ENCODE measurements at regions not wholly inside any gene's neighbourhood (a gene's known extent, or its start where the extent isn't known, plus 50 kb on each side); places are given as distances from the start of the nearest gene placed in this dataset.

DNA sequence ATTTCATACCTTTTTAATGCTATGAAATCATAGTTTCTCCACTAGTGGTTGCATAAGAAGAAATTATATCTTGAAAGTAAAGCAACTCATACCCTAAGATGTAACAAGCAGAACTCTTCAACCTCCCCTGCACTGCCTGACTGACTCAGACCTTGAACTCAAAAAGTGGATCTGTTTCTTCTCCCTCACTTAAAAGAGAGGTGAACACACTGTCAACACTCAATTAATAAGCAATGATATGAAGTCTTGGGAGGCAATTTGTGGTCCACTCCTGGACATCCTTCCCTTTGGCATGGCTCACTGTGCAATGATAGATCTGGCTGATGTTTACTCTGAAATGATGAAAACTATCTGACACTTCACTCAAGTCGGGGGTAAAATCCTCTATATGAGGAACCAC is 282.0 kb upstream of the DKK2 start:
- no peak for ATAC-seq
- no peaks in the 10 kb centered on the region for H3K36me3 Mint-ChIP-seq
- DNase-seq, result no peak
- H3K4me1 Mint-ChIP-seq, result no peaks in the 10 kb centered on the region
- peaks cover 0 to 11% (median 7%) of the 10 kb centered on the region in 5 donors for H3K27me3 Mint-ChIP-seq
- peaks cover 0 to 8% (median 2%) of the 10 kb centered on the region in 9 donors for H3K9me3 Mint-ChIP-seq
- POLR2A ChIA-PET, result no interaction called here
- H3K27ac Mint-ChIP-seq, result no peak overlapping the region
- H3K4me3 Mint-ChIP-seq, result no peak overlapping the region

DNA sequence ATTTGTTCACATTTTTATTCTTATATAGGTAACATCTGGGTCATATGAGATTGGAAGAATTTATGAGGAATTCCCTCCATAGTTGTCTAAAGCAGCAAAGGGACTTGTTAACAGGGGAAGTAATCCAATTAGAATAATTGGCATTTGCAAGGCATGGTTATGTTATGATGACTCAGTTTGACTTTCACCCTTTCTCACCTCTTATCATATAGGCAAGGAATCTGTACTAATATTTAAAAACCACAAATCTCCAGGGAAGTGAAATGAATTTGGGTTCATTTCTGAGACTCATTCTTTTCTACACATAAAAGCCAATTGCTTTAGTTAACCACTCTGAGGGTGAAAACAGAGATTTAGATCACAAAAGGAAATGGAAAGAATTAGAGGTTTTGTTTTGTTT is 281.5 kb upstream of the DKK2 start:
- DNase-seq (no peak), ATAC-seq (no peak)
- Mint-ChIP-seq H3K4me3 (no peak overlapping the region), H3K4me1 (no peaks in the 10 kb centered on the region), H3K36me3 (no peaks in the 10 kb centered on the region), H3K27ac (no peak overlapping the region), H3K27me3 (peaks cover 0 to 11% (median 7%) of the 10 kb centered on the region in 5 donors), H3K9me3 (peaks cover 0 to 6% (median 2%) of the 10 kb centered on the region in 9 donors)
- POLR2A ChIA-PET, result no interaction called here

DNA sequence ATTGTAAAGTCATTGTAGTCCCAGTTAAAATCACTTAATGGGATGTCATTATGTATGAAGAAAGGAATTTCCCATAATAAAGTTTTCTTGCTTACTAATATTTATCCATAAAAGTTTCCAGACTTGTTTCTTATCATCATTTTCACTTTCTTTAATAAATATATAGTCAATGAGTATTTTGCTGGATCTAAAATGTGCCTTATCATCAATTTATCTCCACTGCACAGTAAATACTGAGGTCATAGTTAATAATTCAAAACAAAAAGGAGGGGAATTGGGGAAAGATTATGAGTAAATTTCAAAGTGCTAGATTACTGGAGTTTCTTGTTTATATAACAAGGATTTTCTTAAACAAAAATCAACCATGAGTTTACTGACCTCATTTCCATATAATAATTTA is 279.5 kb upstream of the DKK2 start:
- POLR2A ChIA-PET, result no interaction called here
- Mint-ChIP-seq H3K36me3 (no peaks in the 10 kb centered on the region), H3K27me3 (peaks cover 0 to 9% (median 2%) of the 10 kb centered on the region in 5 donors), H3K4me3 (no peak overlapping the region), H3K4me1 (no peaks in the 10 kb centered on the region), H3K9me3 (peaks cover 0 to 3% (median 0%) of the 10 kb centered on the region in 9 donors), H3K27ac (no peak overlapping the region)
- no peak for DNase-seq
- ATAC-seq, result no peak

DNA sequence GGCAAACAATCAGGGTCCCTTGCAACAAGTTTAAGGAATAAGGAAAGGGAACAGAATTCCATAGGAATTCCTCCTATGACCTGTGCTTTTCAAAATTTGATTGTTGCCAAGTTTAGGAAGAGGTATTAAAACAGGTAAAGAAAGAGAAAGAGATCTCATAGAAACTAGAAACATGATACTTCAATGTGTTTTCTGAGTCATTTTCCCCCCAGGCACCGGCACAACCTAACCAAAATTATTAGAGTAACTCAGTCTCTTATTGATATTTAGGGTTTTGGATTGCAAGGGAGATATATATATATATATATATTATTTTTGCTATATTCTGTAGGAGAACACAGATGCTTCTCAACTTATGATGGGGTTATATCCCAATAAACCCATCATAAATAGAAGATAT is 278.0 kb upstream of the DKK2 start:
- H3K27ac Mint-ChIP-seq, result no peak overlapping the region
- H3K4me3 Mint-ChIP-seq, result no peak overlapping the region
- peaks cover 0 to 3% (median 0%) of the 10 kb centered on the region in 9 donors for H3K9me3 Mint-ChIP-seq
- DNase-seq, result no peak
- no peaks in the 10 kb centered on the region for H3K36me3 Mint-ChIP-seq
- no peak for ATAC-seq
- POLR2A ChIA-PET, result no interaction called here
- H3K27me3 Mint-ChIP-seq, result peaks cover 0 to 10% (median 0%) of the 10 kb centered on the region in 5 donors
- H3K4me1 Mint-ChIP-seq, result no peaks in the 10 kb centered on the region

DNA sequence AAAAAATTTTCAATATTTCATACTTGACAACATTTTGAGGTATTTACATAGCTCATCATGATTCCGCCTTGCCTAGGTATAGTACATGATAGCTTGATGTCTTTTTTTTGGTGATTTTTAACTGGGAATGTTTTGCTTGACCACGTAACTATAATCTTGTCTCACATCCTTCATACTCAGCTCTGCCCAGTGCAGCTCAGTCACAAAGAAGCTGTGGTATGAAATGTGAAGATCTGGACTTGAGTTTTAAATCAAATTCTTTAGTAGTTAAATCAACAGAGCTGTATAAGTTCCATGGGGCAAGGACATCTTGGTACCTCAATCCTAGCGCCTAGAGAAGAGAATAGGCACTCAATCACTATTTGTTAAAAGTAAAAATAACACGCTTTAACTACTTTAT is 276.3 kb upstream of the DKK2 start:
- ATAC-seq (no peak), DNase-seq (no peak)
- Mint-ChIP-seq H3K36me3 (no peaks in the 10 kb centered on the region), H3K4me3 (no peak overlapping the region), H3K9me3 (peaks cover 0 to 3% (median 0%) of the 10 kb centered on the region in 9 donors), H3K27ac (no peak overlapping the region), H3K4me1 (no peaks in the 10 kb centered on the region), H3K27me3 (peaks cover 0 to 9% (median 0%) of the 10 kb centered on the region in 5 donors)
- POLR2A ChIA-PET, result no interaction called here

DNA sequence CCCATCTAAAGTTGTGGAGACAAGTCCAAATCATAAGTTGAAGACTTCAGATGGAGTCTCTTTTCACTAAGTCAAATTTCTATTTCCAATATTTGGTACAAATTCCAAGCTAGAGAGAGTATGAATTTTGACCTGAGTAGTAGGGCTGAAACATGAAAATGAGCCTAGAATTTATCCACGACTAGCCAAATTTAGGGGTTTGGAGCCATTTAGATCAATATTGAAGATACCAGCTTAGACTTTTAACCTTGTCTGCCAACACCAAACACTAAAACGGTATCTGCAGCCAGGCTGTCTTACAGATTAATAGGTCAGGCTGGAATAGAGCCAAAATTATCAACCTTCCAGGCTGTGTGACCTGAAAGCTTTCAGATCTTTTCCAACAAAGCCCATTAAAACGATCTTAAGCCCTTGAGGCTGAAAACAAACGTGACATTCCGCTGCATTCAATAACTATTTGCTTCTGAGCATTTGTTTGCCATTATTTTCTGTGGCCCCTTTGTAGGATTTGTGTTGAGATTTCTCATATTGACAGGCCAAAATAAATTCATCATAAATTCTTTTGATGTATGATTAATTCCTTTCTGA is 268.7 kb upstream of the DKK2 start:
- H3K9me3 Mint-ChIP-seq, result peaks cover 0 to 6% (median 0%) of the 10 kb centered on the region in 9 donors
- H3K36me3 Mint-ChIP-seq, result peaks cover 0 to 4% (median 0%) of the 10 kb centered on the region in 3 donors
- no peaks in the 10 kb centered on the region for H3K4me1 Mint-ChIP-seq

DNA sequence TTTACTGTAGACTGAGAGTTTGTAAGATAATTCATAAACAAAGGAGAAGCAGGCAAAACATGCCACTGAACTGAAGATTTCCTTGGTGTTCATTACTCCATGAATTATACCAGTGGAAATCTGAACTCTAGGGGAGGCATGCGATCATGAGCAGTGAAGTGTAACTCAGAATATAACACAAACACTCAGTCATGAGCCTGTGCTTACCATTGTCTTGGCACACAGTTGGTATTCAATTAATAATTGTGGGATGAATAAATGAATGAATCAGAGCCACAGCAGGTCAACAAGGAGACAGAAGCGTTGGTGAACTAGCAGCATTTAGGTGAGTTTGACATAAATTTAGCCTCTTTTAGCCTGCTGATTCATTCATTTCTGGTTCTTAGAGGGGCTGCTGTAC is 263.5 kb upstream of the DKK2 start:
- DNase-seq (no peak), ATAC-seq (no peak)
- no peak overlapping the region for H3K27ac Mint-ChIP-seq
- peaks cover 0 to 13% (median 2%) of the 10 kb centered on the region in 9 donors for H3K9me3 Mint-ChIP-seq
- peaks cover 0 to 25% (median 6%) of the 10 kb centered on the region in 5 donors for H3K27me3 Mint-ChIP-seq
- H3K4me1 Mint-ChIP-seq, result no peaks in the 10 kb centered on the region
- no peak overlapping the region for H3K4me3 Mint-ChIP-seq
- POLR2A ChIA-PET, result no interaction called here
- peaks cover 0 to 12% (median 0%) of the 10 kb centered on the region in 3 donors for H3K36me3 Mint-ChIP-seq

More for the DNA sequence above, 268.7 kb upstream of the DKK2 start:
- Mint-ChIP-seq H3K27me3 (peaks cover 0 to 11% (median 0%) of the 10 kb centered on the region in 5 donors), H3K27ac (no peak overlapping the region), H3K4me3 (no peak overlapping the region)
- POLR2A ChIA-PET, result no interaction called here
- DNase-seq (no peak), ATAC-seq (no peak)

DNA sequence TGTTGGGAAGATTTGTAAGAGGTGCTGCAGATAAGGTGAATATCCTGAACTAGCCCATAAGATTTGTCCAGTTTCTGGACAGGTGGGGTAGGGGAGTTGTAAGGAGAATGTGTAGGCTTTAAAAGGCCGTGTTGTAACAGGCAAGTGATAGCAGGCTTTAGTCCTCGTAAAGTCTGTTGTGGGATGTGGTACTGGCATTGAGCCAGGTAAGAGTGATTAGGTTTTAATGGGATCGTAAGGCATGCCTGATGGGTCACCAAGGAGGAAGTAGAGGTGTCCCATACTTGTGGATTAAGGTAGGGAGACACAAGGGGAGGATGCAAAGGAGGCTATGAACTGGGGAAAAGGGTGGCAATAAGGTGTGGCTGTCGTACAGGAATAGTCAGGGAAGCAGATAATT is 256.9 kb upstream of the DKK2 start:
- ATAC-seq (no peak), DNase-seq (no peak)
- Mint-ChIP-seq H3K4me3 (no peak overlapping the region), H3K4me1 (peaks cover 0 to 6% (median 0%) of the 10 kb centered on the region in 4 donors), H3K36me3 (peaks cover 0 to 10% (median 0%) of the 10 kb centered on the region in 3 donors), H3K27ac (no peak overlapping the region), H3K27me3 (peaks cover 0 to 46% (median 8%) of the 10 kb centered on the region in 5 donors), H3K9me3 (peaks cover 0 to 44% (median 7%) of the 10 kb centered on the region in 9 donors)
- POLR2A ChIA-PET, result no interaction called here

DNA sequence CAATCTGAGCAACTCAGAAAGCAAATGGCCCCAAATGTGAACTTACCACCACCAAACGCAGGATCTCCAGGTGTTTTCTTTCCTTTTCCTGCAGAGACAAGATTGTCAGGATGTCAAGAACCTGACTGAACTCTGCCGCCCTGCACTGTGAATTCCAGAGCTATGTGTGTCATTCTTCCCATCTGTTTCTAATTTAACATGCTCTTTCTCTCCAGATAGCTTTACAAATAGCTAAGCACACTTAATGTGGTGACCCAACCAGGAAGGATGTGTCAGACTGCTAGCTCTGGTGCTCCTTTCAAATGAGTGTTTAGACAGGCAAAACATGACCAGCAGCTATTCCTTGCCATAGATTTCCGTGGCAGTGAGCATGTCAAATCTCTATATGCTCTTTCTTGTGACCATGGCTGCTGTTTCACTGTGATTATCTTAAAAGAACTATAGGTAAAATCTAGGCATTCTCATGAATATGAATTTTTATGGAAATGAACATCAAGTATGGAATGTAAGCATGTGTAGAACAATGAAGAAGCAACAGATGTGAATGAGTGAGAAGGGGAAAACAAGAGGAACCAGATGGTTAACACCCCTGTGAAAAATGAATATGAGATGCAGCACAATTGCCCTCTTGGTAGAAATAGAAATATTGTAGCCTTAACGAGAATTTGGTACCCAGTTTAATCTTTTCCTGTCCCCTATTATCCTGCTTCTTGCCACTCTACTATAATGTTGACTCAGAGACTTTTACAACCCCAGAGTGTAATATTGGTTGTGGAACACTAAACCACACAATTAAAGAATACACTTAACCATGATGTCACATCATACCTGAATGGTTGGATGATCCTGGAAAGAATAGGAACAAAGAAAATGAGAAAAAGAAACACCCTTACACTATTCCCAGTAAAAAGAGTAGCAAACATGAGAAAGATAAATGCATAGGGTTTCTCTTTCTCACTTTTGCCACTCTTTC is 247.8 kb upstream of the DKK2 start:
- Mint-ChIP-seq H3K9me3 (peaks cover 0 to 4% (median 0%) of the 10 kb centered on the region in 9 donors), H3K27ac (no peak overlapping the region), H3K27me3 (peaks cover 0 to 8% (median 1%) of the 10 kb centered on the region in 5 donors), H3K4me1 (no peaks in the 10 kb centered on the region), H3K4me3 (no peak overlapping the region), H3K36me3 (no peaks in the 10 kb centered on the region)
- ATAC-seq (no peak), DNase-seq (no peak)
- POLR2A ChIA-PET, result no interaction called here

DNA sequence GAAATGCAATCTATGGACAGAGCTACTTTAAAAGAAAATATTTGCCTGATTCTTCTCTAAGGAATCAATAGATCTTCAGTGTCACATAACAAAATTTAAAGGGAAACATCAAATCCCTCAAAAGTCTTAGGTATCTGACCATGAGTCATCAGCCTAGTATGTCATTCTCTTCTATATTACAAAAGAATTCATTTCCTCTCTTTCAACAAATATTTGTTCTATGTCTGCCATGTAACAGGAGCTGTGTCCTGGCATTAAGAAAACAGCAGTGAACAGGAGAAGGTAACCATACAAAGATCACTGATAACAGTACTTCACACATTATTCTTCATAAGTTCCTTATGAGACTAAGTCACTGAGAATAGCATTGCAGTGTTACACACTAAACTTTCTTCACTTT is 243.6 kb upstream of the DKK2 start:
- DNase-seq (no peak), ATAC-seq (no peak)
- H3K4me3 Mint-ChIP-seq, result no peak overlapping the region
- H3K27me3 Mint-ChIP-seq, result peaks cover 0 to 8% (median 6%) of the 10 kb centered on the region in 5 donors
- POLR2A ChIA-PET, result no interaction called here
- H3K27ac Mint-ChIP-seq, result no peak overlapping the region
- H3K36me3 Mint-ChIP-seq, result no peaks in the 10 kb centered on the region
- H3K9me3 Mint-ChIP-seq, result no peaks in the 10 kb centered on the region
- no peaks in the 10 kb centered on the region for H3K4me1 Mint-ChIP-seq

DNA sequence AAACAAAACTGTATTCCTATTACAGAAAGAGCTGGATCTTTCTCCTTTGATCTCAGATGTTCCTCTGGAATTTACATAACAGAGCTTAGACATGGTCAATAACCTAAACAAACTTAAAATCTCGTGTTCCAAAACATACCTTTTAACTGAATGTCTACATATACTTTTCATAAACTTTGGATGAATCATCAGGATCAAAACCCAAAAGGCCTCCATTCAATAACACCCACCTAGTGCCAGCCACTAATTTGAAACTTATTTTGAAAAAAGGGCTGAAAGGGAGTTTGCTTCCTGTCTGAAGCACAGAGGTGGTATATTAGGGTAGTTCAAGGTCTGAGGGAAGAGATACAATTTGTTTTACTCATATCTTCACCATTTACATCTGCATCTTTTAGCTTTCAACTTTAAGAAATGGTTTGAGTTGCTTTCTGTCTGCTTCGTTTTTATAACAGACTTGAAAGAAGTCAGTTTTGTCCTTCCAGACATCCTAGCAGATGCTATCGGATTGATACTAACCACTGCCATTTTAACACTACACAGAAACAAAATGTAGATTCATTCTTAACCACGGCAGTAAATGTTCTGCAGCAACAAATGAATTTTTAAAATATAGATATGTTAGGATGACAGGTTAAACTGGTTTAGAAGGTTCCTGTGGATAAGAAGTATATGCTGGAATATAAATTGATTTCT is 242.8 kb upstream of the DKK2 start:
- H3K27me3 Mint-ChIP-seq, result peaks cover 0 to 8% (median 7%) of the 10 kb centered on the region in 5 donors

DNA sequence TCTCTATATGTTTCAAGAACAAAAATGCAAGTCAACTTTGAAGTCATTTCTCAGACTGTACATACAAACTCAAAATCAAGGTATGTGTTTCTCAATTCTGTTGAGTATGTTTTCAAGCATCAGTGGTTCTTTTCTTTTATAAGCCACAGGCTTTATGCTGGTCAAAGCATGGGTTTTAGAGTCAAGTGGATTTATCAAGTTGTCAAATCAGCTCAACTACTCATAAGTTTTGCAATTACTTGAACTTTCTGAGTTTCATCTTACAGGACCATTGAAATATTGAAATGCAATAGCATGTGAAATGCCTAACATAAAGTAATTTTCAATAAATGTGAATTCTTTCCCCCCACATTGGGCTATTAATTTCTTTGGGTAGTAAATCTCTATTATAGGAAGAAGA is 239.9 kb upstream of the DKK2 start:
- H3K4me3 Mint-ChIP-seq, result no peak overlapping the region
- H3K9me3 Mint-ChIP-seq, result no peaks in the 10 kb centered on the region
- no peak for DNase-seq
- H3K36me3 Mint-ChIP-seq, result no peaks in the 10 kb centered on the region
- H3K4me1 Mint-ChIP-seq, result no peaks in the 10 kb centered on the region
- no peak for ATAC-seq
- H3K27me3 Mint-ChIP-seq, result peaks cover 0 to 15% (median 12%) of the 10 kb centered on the region in 5 donors
- H3K27ac Mint-ChIP-seq, result no peak overlapping the region
- POLR2A ChIA-PET, result no interaction called here

More for the DNA sequence above, 242.8 kb upstream of the DKK2 start:
- DNase-seq, result no peak
- no peak for ATAC-seq
- Mint-ChIP-seq H3K27ac (no peak overlapping the region), H3K9me3 (no peaks in the 10 kb centered on the region), H3K36me3 (no peaks in the 10 kb centered on the region), H3K4me1 (no peaks in the 10 kb centered on the region), H3K4me3 (no peak overlapping the region)
- POLR2A ChIA-PET, result no interaction called here

DNA sequence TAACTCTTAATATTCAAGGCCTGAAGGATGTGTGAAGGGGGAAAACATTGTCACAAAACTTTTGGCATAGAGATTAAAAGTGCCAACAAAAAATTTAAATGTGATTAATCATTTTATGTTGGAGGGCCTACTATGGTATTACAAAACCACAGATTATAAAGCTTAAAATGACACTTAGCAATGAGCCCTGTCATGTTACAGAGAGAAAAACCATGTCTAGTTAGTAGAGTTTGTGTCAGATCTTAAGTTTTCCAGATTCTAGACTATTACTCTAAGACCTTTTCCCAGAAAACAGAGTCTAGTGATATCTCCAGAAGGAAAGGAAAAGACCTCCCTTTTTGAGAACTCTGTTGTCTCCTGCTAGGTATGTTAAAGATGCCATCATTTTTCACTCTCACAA is 239.1 kb upstream of the DKK2 start:
- no peak for ATAC-seq
- no peaks in the 10 kb centered on the region for H3K4me1 Mint-ChIP-seq
- H3K36me3 Mint-ChIP-seq, result no peaks in the 10 kb centered on the region
- no peak for DNase-seq
- POLR2A ChIA-PET, result no interaction called here
- no peak overlapping the region for H3K27ac Mint-ChIP-seq
- no peak overlapping the region for H3K4me3 Mint-ChIP-seq
- H3K9me3 Mint-ChIP-seq, result no peaks in the 10 kb centered on the region
- H3K27me3 Mint-ChIP-seq, result peaks cover 0 to 15% (median 9%) of the 10 kb centered on the region in 5 donors
